ENCODE measurements at regions not wholly inside any gene's neighbourhood (a gene's known extent, or its start where the extent isn't known, plus 50 kb on each side); places are given as distances from the start of the nearest gene placed in this dataset.

- Histone ChIP-seq H3K79me2 (ENCODE audit: low read length) (no peaks in the 10 kb centered on the region), H3K27ac (ENCODE audit: low read length) (no peak overlapping the region), H3K4me3 (ENCODE audit: low read length) (no peak overlapping the region), H3K36me3 (replicated peaks; ENCODE audit: low read depth, low read length) (peaks cover 7% of the 10 kb centered on the region), H3K27me3 (ENCODE audit: low read depth, low read length) (no peaks in the 10 kb centered on the region), H3K4me2 (ENCODE audit: low read length) (no peak overlapping the region), H2AFZ (ENCODE audit: low read depth, low read length) (no peak overlapping the region), H3K4me1 (ENCODE audit: low read length) (no peaks in the 10 kb centered on the region), H4K20me1 (ENCODE audit: insufficient read depth, low read length) (no peaks in the 10 kb centered on the region), H3K9me3 (ENCODE audit: insufficient read depth, low read length) (peaks cover 16% of the 10 kb centered on the region; the same call in 1 of the 2 replicates), H3K9ac (ENCODE audit: low read length) (no peak overlapping the region)
- TF ChIP-seq EZH2phosphoT487 (IDR thresholded peaks at IDR 0.05; ENCODE audit: low read depth) = no peak
- no peak for TF ChIP-seq CTCF (IDR thresholded peaks at IDR 0.05; ENCODE audit: low read depth, low read length)
Observed at GRCh38 chr13:90618133-90618532, 729.4 kb upstream of the MIR17HG start.

- no peak overlapping the region for H3K27ac ChIP-seq (ENCODE audit: low read length)
- no peak overlapping the region for H2AFZ ChIP-seq (ENCODE audit: low read depth, low read length)
Observed at GRCh38 chr13:90622541-90622940, 724.9 kb upstream of the MIR17HG start.

GRCh38 chr13:90623318-90624011 lies 724.0 kb upstream of the MIR17HG start:
- Histone ChIP-seq H3K9ac (ENCODE audit: low read length) (no peak overlapping the region), H3K9me3 (ENCODE audit: insufficient read depth, low read length) (peaks cover 8% of the 10 kb centered on the region; the same call in 1 of the 2 replicates), H3K4me2 (ENCODE audit: low read length) (no peak overlapping the region), H3K27me3 (ENCODE audit: low read depth, low read length) (no peaks in the 10 kb centered on the region), H3K36me3 (replicated peaks; ENCODE audit: low read depth, low read length) (peaks cover 5% of the 10 kb centered on the region), H3K4me1 (ENCODE audit: low read length) (no peaks in the 10 kb centered on the region), H3K79me2 (ENCODE audit: low read length) (no peaks in the 10 kb centered on the region), H3K27ac (ENCODE audit: low read length) (no peak overlapping the region), H2AFZ (ENCODE audit: low read depth, low read length) (no peak overlapping the region), H4K20me1 (ENCODE audit: insufficient read depth, low read length) (no peaks in the 10 kb centered on the region), H3K4me3 (ENCODE audit: low read length) (no peak overlapping the region)
- TF ChIP-seq CTCF (IDR thresholded peaks at IDR 0.05; ENCODE audit: low read depth, low read length) = no peak
- TF ChIP-seq EZH2phosphoT487 (IDR thresholded peaks at IDR 0.05; ENCODE audit: low read depth) = no peak

More at GRCh38 chr13:90622541-90622940, 724.9 kb upstream of the MIR17HG start:
- H4K20me1 ChIP-seq (ENCODE audit: insufficient read depth, low read length) = no peaks in the 10 kb centered on the region
- H3K36me3 ChIP-seq (replicated peaks; ENCODE audit: low read depth, low read length) = peaks cover 7% of the 10 kb centered on the region
- H3K27me3 ChIP-seq (ENCODE audit: low read depth, low read length) = no peaks in the 10 kb centered on the region
- H3K79me2 ChIP-seq (ENCODE audit: low read length) = no peaks in the 10 kb centered on the region
- no peaks in the 10 kb centered on the region for H3K4me1 ChIP-seq (ENCODE audit: low read length)
- peaks cover 16% of the 10 kb centered on the region; the same call in 1 of the 2 replicates for H3K9me3 ChIP-seq (ENCODE audit: insufficient read depth, low read length)
- TF ChIP-seq CTCF (IDR thresholded peaks at IDR 0.05; ENCODE audit: low read depth, low read length) (no peak), EZH2phosphoT487 (IDR thresholded peaks at IDR 0.05; ENCODE audit: low read depth) (no peak)
- H3K9ac ChIP-seq (ENCODE audit: low read length) = no peak overlapping the region
- H3K4me2 ChIP-seq (ENCODE audit: low read length) = no peak overlapping the region
- no peak overlapping the region for H3K4me3 ChIP-seq (ENCODE audit: low read length)

- H3K36me3 ChIP-seq (replicated peaks; ENCODE audit: low read depth, low read length) = no peaks in the 10 kb centered on the region
- no peaks in the 10 kb centered on the region for H4K20me1 ChIP-seq (ENCODE audit: insufficient read depth, low read length)
- no peaks in the 10 kb centered on the region for H3K27me3 ChIP-seq (ENCODE audit: low read depth, low read length)
- no peaks in the 10 kb centered on the region for H3K4me1 ChIP-seq (ENCODE audit: low read length)
- no peak overlapping the region for H3K4me3 ChIP-seq (ENCODE audit: low read length)
- TF ChIP-seq EZH2phosphoT487 (IDR thresholded peaks at IDR 0.05; ENCODE audit: low read depth) = no peak
- TF ChIP-seq CTCF (IDR thresholded peaks at IDR 0.05; ENCODE audit: low read depth, low read length) = no peak
- no peaks in the 10 kb centered on the region for H3K79me2 ChIP-seq (ENCODE audit: low read length)
- H3K9me3 ChIP-seq (ENCODE audit: insufficient read depth, low read length) = no peaks in the 10 kb centered on the region
- no peak overlapping the region for H3K4me2 ChIP-seq (ENCODE audit: low read length)
- H3K27ac ChIP-seq (ENCODE audit: low read length) = no peak overlapping the region
- H2AFZ ChIP-seq (ENCODE audit: low read depth, low read length) = no peak overlapping the region
- H3K9ac ChIP-seq (ENCODE audit: low read length) = no peak overlapping the region
Observed at GRCh38 chr13:90627813-90628212, 719.7 kb upstream of the MIR17HG start.

Measured in OCI-LY3 (cell line).